Fibroblast of lung (primary cell): ENCODE measurements at regions not wholly inside any gene's neighbourhood (a gene's known extent, or its start where the extent isn't known, plus 50 kb on each side); places are given as distances from the start of the nearest gene placed in this dataset.
A peak's percentile ranks its signal among the peaks of the same experiment; 100 is the strongest.
"Not testable (repeated sequence)": the region's sequence is repeated elsewhere in the genome, so short reads cannot be mapped to it uniquely, and the experiment has no call there.

Experiments used
- DNase-seq, 2 donors: peaks; one replicate each; pipeline versions ENCODE4 v3.0.0 to v3.0.0-alpha.2; 2010; ENCODE audit warnings: low read depth in 2 of 2
- H2AFZ ChIP-seq: 2 replicates; pipeline ENCODE4 v1.5.1; 2012; ENCODE audit warnings: low read length, control low read depth, inconsistent platforms
- H3K27ac ChIP-seq: 2 replicates; pipeline ENCODE4 v1.5.1; 2011; ENCODE audit warnings: low read length, control low read depth; ENCODE audit not compliant: insufficient read depth
- H3K27me3 ChIP-seq: 2 replicates; pipeline ENCODE4 v1.5.1; 2011; ENCODE audit warnings: mild to moderate bottlenecking, low read length; ENCODE audit not compliant: control insufficient read depth, insufficient read depth
- H3K36me3 ChIP-seq: 2 replicates; pipeline ENCODE4 v1.5.1; 2011; ENCODE audit warnings: low read length; ENCODE audit not compliant: control insufficient read depth, insufficient read depth
- H3K4me1 ChIP-seq: 2 replicates; pipeline ENCODE4 v1.5.1; 2011; ENCODE audit warnings: low read length; ENCODE audit not compliant: control insufficient read depth, insufficient read depth; ENCODE audit errors: extremely low read depth
- H3K4me2 ChIP-seq: 2 replicates; pipeline ENCODE4 v1.5.1; 2011; ENCODE audit warnings: low read length, control low read depth; ENCODE audit not compliant: insufficient read depth; ENCODE audit errors: extremely low read depth
- H3K4me3 ChIP-seq, 4 experiments: fragments of 200-600 bp in 1 of 4; sonication (generic) in 1 of 4; replicated peaks in 1 of 4; 2 replicates each; pipeline ENCODE4 v1.5.1; 2011 to 2016; ENCODE audit warnings: low read length in 4 of 4, low read depth in 3 of 4, mild to moderate bottlenecking in 3 of 4, control low read depth in 2 of 4, inconsistent platforms in 1 of 4, mixed read lengths in 1 of 4; ENCODE audit not compliant: insufficient read depth in 1 of 4; ENCODE audit errors: control extremely low read depth in 1 of 4
- H3K79me2 ChIP-seq: 2 replicates; pipeline ENCODE4 v1.5.1; 2012; ENCODE audit warnings: mild to moderate bottlenecking, low read length, inconsistent platforms; ENCODE audit not compliant: control insufficient read depth, insufficient read depth
- H3K9ac ChIP-seq: 2 replicates; pipeline ENCODE4 v1.5.1; 2011; ENCODE audit warnings: mild to moderate bottlenecking, low read length, control low read depth; ENCODE audit not compliant: insufficient read depth
- H3K9me3 ChIP-seq: 2 replicates; pipeline ENCODE4 v1.5.1; 2012; ENCODE audit warnings: low read depth, low read length; ENCODE audit not compliant: control insufficient read depth, insufficient read depth
- H4K20me1 ChIP-seq: 2 replicates; pipeline ENCODE4 v1.5.1; 2011; ENCODE audit warnings: low read length; ENCODE audit not compliant: control insufficient read depth, insufficient read depth; ENCODE audit errors: extremely low read depth
- EZH2 ChIP-seq: IDR thresholded peaks from 2 replicates; pipeline ENCODE4 v1.5.1; 2012; ENCODE audit warnings: low read length, control low read depth, mild to moderate bottlenecking; ENCODE audit errors: missing control alignments
- TF ChIP-seq, protein P1 (sequence below), 2 donors: IDR thresholded peaks in 1 of 2; conservative IDR thresholded peaks in 1 of 2; 1 replicate in 1 of 2; 2 replicates in 1 of 2; pipeline ENCODE4 v1.5.1; 2011 to 2012; ENCODE audit warnings: low read length in 2 of 2, control low read depth in 1 of 2, inconsistent platforms in 1 of 2, low read depth in 1 of 2, mild to moderate bottlenecking in 1 of 2

DNA sequence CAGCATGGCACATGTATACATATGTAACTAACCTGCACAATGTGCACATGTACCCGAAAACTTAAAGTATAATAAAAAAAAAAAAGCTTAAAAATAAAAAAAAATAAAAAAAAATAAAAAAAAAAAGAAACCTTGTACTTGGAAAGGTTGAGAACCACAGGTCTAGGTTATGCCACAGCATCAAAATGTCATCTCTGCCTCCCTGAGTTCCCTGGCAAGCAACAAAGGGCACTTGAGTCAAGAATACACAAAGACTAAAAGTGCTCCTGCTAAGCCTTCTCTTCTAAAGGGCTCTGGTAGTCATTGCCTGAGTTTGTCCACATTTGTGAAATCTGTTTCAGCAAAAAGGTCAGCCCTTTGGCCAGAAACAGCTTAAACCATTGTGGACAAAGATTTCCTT, 395.8 kb upstream of the CCDC54 start:
- Histone ChIP-seq H3K79me2 (no peaks in the 10 kb centered on the region), H3K9me3 (no peaks in the 10 kb centered on the region), H2AFZ (no peak overlapping the region), H4K20me1 (no peaks in the 10 kb centered on the region), H3K36me3 (no peaks in the 10 kb centered on the region), H3K4me1 (no peaks in the 10 kb centered on the region), H3K27ac (no peak overlapping the region), H3K4me3 (no peak overlapping the region), H3K27me3 (no peaks in the 10 kb centered on the region), H3K9ac (no peak overlapping the region), H3K4me2 (no peak overlapping the region)
- TF ChIP-seq, protein P1, sequence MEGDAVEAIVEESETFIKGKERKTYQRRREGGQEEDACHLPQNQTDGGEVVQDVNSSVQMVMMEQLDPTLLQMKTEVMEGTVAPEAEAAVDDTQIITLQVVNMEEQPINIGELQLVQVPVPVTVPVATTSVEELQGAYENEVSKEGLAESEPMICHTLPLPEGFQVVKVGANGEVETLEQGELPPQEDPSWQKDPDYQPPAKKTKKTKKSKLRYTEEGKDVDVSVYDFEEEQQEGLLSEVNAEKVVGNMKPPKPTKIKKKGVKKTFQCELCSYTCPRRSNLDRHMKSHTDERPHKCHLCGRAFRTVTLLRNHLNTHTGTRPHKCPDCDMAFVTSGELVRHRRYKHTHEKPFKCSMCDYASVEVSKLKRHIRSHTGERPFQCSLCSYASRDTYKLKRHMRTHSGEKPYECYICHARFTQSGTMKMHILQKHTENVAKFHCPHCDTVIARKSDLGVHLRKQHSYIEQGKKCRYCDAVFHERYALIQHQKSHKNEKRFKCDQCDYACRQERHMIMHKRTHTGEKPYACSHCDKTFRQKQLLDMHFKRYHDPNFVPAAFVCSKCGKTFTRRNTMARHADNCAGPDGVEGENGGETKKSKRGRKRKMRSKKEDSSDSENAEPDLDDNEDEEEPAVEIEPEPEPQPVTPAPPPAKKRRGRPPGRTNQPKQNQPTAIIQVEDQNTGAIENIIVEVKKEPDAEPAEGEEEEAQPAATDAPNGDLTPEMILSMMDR (conservative IDR thresholded peaks at IDR 0.05 in 1 of 2, IDR thresholded peaks at IDR 0.05 in 1 of 2; ENCODE audit: low read depth in 1 of 2, low read length in 2 of 2), result no peak
- TF ChIP-seq EZH2, result no peak
- DNase-seq, result no peak

DNA sequence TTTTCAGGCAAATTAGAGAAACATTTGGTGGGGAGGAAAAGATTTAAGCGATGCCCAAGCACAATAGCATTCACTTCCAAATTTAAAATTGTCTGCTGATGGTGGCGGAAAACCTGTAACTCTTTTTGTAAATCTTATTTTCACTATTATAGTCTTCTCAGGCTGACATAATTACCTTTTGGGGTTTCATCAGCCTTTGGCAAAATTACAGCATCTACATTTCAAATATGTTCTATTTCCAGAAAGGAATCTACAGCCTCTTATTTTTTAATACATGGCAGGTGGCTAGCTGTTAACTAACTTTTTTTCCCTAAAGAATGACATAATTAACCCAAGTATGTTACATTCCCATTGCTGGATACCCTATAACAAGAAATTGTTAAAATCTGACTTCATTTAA, 391.5 kb upstream of the CCDC54 start:
- H4K20me1 ChIP-seq, result no peaks in the 10 kb centered on the region
- H3K9me3 ChIP-seq, result no peaks in the 10 kb centered on the region
- no peak overlapping the region for H3K9ac ChIP-seq
- no peaks in the 10 kb centered on the region for H3K36me3 ChIP-seq
- no peak overlapping the region for H3K4me3 ChIP-seq
- H2AFZ ChIP-seq, result no peak overlapping the region
- no peak for TF ChIP-seq EZH2
- TF ChIP-seq, protein P1 (conservative IDR thresholded peaks at IDR 0.05 in 1 of 2, IDR thresholded peaks at IDR 0.05 in 1 of 2; ENCODE audit: low read depth in 1 of 2, low read length in 2 of 2), result no peak
- H3K4me2 ChIP-seq, result no peak overlapping the region
- no peaks in the 10 kb centered on the region for H3K79me2 ChIP-seq
- H3K27ac ChIP-seq, result no peak overlapping the region
- no peaks in the 10 kb centered on the region for H3K27me3 ChIP-seq
- H3K4me1 ChIP-seq, result no peaks in the 10 kb centered on the region
- DNase-seq, result peak in 1 of 2 donors; percentile 11

DNA sequence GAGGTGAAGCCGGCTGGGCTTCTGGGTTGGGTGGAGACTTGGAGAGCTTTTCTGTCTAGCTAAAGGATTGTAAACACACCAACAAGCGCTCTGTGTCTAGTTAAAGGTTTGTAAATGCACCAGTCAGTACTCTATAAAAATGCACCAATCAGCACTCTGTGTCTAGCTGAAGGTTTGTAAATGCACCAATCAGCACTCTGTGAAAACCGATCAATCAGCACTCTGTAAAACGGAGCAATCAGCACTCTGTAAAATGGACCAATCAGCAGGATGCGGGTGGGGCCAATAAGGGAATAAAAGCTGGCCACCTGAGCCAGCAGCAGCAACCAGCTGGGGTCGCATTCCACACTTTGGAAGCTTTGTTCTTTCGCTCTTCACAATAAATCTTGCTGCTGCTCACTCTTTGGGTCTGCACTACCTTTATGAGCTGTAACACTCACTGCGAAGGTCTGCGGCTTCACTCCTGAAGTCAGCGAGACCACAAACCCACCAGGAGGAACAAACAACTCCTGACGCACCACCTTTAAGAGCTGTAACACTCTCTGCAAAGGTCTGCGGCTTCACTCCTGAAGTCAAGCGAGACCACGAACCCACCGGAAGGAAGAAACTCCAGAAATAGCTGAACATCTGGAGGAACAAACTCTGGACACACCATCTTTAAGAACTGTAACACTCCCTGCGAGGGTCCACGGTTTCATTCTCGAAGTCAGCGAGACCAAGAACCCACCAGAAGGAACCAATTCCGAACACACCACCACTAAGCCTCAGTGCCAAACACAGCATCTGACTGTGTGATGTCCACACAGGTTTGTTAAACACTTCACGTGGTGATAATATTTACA, 378.2 kb upstream of the CCDC54 start:
- not testable (repeated sequence) for H3K4me3 ChIP-seq, H3K27ac ChIP-seq, H3K9ac ChIP-seq, H3K4me1 ChIP-seq, H4K20me1 ChIP-seq, H3K36me3 ChIP-seq, DNase-seq, H3K27me3 ChIP-seq, H3K79me2 ChIP-seq, H3K9me3 ChIP-seq, H3K4me2 ChIP-seq, H2AFZ ChIP-seq
